H1 (cell line): ENCODE measurements at regions not wholly inside any gene's neighbourhood (a gene's known extent, or its start where the extent isn't known, plus 50 kb on each side); places are given as distances from the start of the nearest gene placed in this dataset.

Source experiments
- CTCF ChIA-PET: fragments of 300-600 bp; sonication (Branson Sonifier 250); formaldehyde crosslinking; loops from one replicate; lab custom pipeline; 2021; ENCODE audit not compliant: partially characterized antibody; lab: Charles Lee
- POLR2A ChIA-PET: fragments of 300-600 bp; sonication (Branson Sonifier 250); formaldehyde crosslinking; loops from one replicate; lab custom pipeline; 2021; ENCODE audit warnings: inconsistent platforms; ENCODE audit not compliant: partially characterized antibody; lab: Charles Lee
- DNase-seq, 2 experiments: peaks; one replicate each; pipeline versions ENCODE4 v3.0.0 to v3.0.0-alpha.2; 2010 to 2022; ENCODE audit warnings: low spot score in 2 of 2, low read depth in 1 of 2, mixed read lengths in 1 of 2
- FAIRE-seq: peaks from 2 replicates; lab custom pipeline; 2011; peaks lifted over from hg19 to GRCh38; lab: Jason Lieb, UNC
- H2AFZ ChIP-seq: 2 replicates; pipeline ENCODE4 v1.8.1; 2012; ENCODE audit warnings: low read length, inconsistent platforms
- H2AK5ac ChIP-seq: 2 replicates; pipeline ENCODE4 v1.6.1; 2013; ENCODE audit warnings: low read depth, low read length
- H2BK120ac ChIP-seq: replicated peaks from 2 replicates; pipeline ENCODE3; 2013; ENCODE audit warnings: low read depth, low read length, inconsistent platforms
- H2BK12ac ChIP-seq: 2 replicates; pipeline ENCODE4 v1.6.1; 2013; ENCODE audit warnings: low read depth, low read length
- H2BK15ac ChIP-seq: 2 replicates; pipeline ENCODE4 v1.6.1; 2013; ENCODE audit warnings: low read length
- H2BK20ac ChIP-seq: 2 replicates; pipeline ENCODE4 v1.6.1; 2013; ENCODE audit warnings: low read length
- H2BK5ac ChIP-seq: 2 replicates; pipeline ENCODE4 v1.6.1; 2013; ENCODE audit warnings: low read depth, low read length
- H3K14ac ChIP-seq: 2 replicates; pipeline ENCODE4 v1.6.1; 2013; ENCODE audit warnings: inconsistent platforms; ENCODE audit not compliant: insufficient read length
- H3K18ac ChIP-seq: 2 replicates; pipeline ENCODE4 v1.6.1; 2013; ENCODE audit warnings: low read length; ENCODE audit errors: extremely low read depth
- H3K23ac ChIP-seq: 2 replicates; pipeline ENCODE4 v1.6.1; 2013; ENCODE audit warnings: inconsistent platforms; ENCODE audit not compliant: insufficient read length
- H3K23me2 ChIP-seq: 2 replicates; pipeline ENCODE4 v1.6.1; 2013; ENCODE audit warnings: low read depth, low read length
- H3K27ac ChIP-seq: 2 replicates; pipeline ENCODE4 v1.6.1; 2011; ENCODE audit warnings: low read depth, low read length, inconsistent platforms
- H3K27me3 ChIP-seq, 4 experiments: replicated peaks in 1 of 4; 1 replicate in 1 of 4; 2 replicates in 3 of 4; pipeline versions ENCODE4 v1.6.1 to v1.8.1; 2011 to 2013; ENCODE audit warnings: low read length in 3 of 4, mild to moderate bottlenecking in 3 of 4, inconsistent platforms in 2 of 4, mixed read lengths in 2 of 4, moderate library complexity in 1 of 4; ENCODE audit not compliant: control insufficient read depth in 3 of 4, insufficient read depth in 3 of 4; ENCODE audit errors: extremely low read depth in 1 of 4
- H3K36me3 ChIP-seq, 4 experiments: 2 replicates each; pipeline versions ENCODE4 v1.6.1 to v1.8.1; 2011 to 2013; ENCODE audit warnings: mild to moderate bottlenecking in 4 of 4, low read length in 3 of 4, moderate library complexity in 2 of 4, control low read depth in 1 of 4, inconsistent platforms in 1 of 4; ENCODE audit not compliant: insufficient read depth in 4 of 4, control insufficient read depth in 2 of 4
- H3K4ac ChIP-seq: replicated peaks from 2 replicates; pipeline ENCODE3; 2013; ENCODE audit warnings: low read length, low read depth, mixed read lengths, inconsistent platforms; ENCODE audit not compliant: insufficient read length
- H3K4me1 ChIP-seq, 4 experiments: replicated peaks in 1 of 4; 1 replicate in 1 of 4; 2 replicates in 3 of 4; pipeline versions ENCODE4 v1.6.1 to v1.8.1; 2011 to 2013; ENCODE audit warnings: low read length in 3 of 4, inconsistent platforms in 2 of 4, mixed read lengths in 1 of 4; ENCODE audit not compliant: insufficient read depth in 4 of 4, control insufficient read depth in 3 of 4
- H3K4me2 ChIP-seq, 2 experiments: 2 replicates each; pipeline versions ENCODE4 v1.6.1 to v1.8.1; 2011 to 2013; ENCODE audit warnings: low read depth in 2 of 2, low read length in 2 of 2, control low read depth in 1 of 2, inconsistent platforms in 1 of 2, mild to moderate bottlenecking in 1 of 2; ENCODE audit not compliant: insufficient read depth in 1 of 2
- H3K4me3 ChIP-seq, 4 experiments: fragments of 200-600, 300-600 bp in 1 of 4; sonication (generic), shearing (Covaris generic), sonication (Bioruptor Twin) in 1 of 4; 2 replicates each; pipeline versions ENCODE4 v1.5.1 to v1.8.1; 2011 to 2016; ENCODE audit warnings: low read length in 4 of 4, low read depth in 3 of 4, control low read depth in 2 of 4, inconsistent platforms in 2 of 4, mild to moderate bottlenecking in 2 of 4, mixed read lengths in 1 of 4, moderate library complexity in 1 of 4; ENCODE audit not compliant: insufficient read depth in 2 of 4; ENCODE audit errors: extremely low read depth in 1 of 4
- H3K56ac ChIP-seq: replicated peaks from 2 replicates; pipeline ENCODE3; 2013; ENCODE audit warnings: low read depth, mild to moderate bottlenecking, mixed read lengths, low read length, inconsistent platforms; ENCODE audit not compliant: insufficient read length
- H3K79me1 ChIP-seq: 2 replicates; pipeline ENCODE4 v1.6.1; 2013; ENCODE audit warnings: low read depth, low read length, control low read depth
- H3K79me2 ChIP-seq, 2 experiments: 2 replicates each; pipeline versions ENCODE4 v1.6.1 to v1.8.1; 2012 to 2013; ENCODE audit warnings: low read length in 2 of 2, mild to moderate bottlenecking in 2 of 2, inconsistent platforms in 1 of 2; ENCODE audit not compliant: insufficient read depth in 2 of 2, control insufficient read depth in 1 of 2
- H3K9ac ChIP-seq, 4 experiments: replicated peaks in 1 of 4; 1 replicate in 1 of 4; 2 replicates in 3 of 4; pipeline versions ENCODE4 v1.6.1 to v1.8.1; 2011 to 2013; ENCODE audit warnings: low read depth in 3 of 4, low read length in 3 of 4, control low read depth in 2 of 4, mild to moderate bottlenecking in 2 of 4, moderate library complexity in 2 of 4, inconsistent platforms in 1 of 4; ENCODE audit errors: extremely low read depth in 1 of 4
- H3K9me3 ChIP-seq, 2 experiments: 2 replicates each; pipeline versions ENCODE4 v1.6.1 to v1.8.1; 2012 to 2013; ENCODE audit warnings: mild to moderate bottlenecking in 2 of 2, moderate library complexity in 2 of 2, control low read depth in 1 of 2, inconsistent platforms in 1 of 2, low read depth in 1 of 2, low read length in 1 of 2, mixed read lengths in 1 of 2; ENCODE audit not compliant: insufficient read depth in 2 of 2
- H4K20me1 ChIP-seq, 2 experiments: replicated peaks in 1 of 2; 2 replicates each; pipeline versions ENCODE3 to v1.8.1; 2011 to 2013; ENCODE audit warnings: inconsistent platforms in 2 of 2, low read length in 2 of 2, mild to moderate bottlenecking in 1 of 2; ENCODE audit not compliant: insufficient read depth in 2 of 2, control insufficient read depth in 1 of 2
- H4K5ac ChIP-seq: 2 replicates; pipeline ENCODE4 v1.6.1; 2013; ENCODE audit warnings: low read length, low read depth, mixed read lengths, inconsistent platforms; ENCODE audit not compliant: insufficient read length
- H4K8ac ChIP-seq: 2 replicates; pipeline ENCODE4 v1.8.0; 2013; ENCODE audit warnings: mild to moderate bottlenecking, moderate library complexity, low read length, inconsistent platforms; ENCODE audit not compliant: insufficient read depth; ENCODE audit errors: extremely low read depth
- H4K91ac ChIP-seq: replicated peaks from 2 replicates; pipeline ENCODE3; 2013; ENCODE audit warnings: low read length, mixed read lengths, inconsistent platforms; ENCODE audit not compliant: insufficient read length
- ATF2 ChIP-seq: IDR thresholded peaks from 2 replicates; pipeline ENCODE4 v1.6.1; 2012; ENCODE audit warnings: low read length, inconsistent platforms
- ATF3 ChIP-seq: IDR thresholded peaks from 2 replicates; pipeline ENCODE4 v1.6.1; 2011; ENCODE audit warnings: low read depth, mild to moderate bottlenecking, low read length; ENCODE audit not compliant: insufficient read depth
- CHD2 ChIP-seq: IDR thresholded peaks from 2 replicates; pipeline ENCODE4 v1.6.1; 2012; ENCODE audit warnings: low read length, improper control_type of control experiment
- GABPA ChIP-seq: IDR thresholded peaks from 2 replicates; pipeline ENCODE4 v1.6.1; 2011; ENCODE audit warnings: mild to moderate bottlenecking, low read length, moderate library complexity, borderline replicate concordance; ENCODE audit not compliant: insufficient read depth
- RFX5 ChIP-seq: IDR thresholded peaks from 2 replicates; pipeline ENCODE4 v1.6.1; 2011; ENCODE audit warnings: low read depth, low read length, improper control_type of control experiment, borderline replicate concordance
- RNF2 ChIP-seq: fragments of 200-900, 300-1000 bp; sonication (generic); IDR thresholded peaks from 2 replicates; pipeline ENCODE4 v1.7.1; 2016; ENCODE audit warnings: borderline replicate concordance, low read depth, mild to moderate bottlenecking, antibody characterized with exemption, low read length; ENCODE audit not compliant: poor library complexity, severe bottlenecking; ENCODE audit errors: missing control alignments
- RXRA ChIP-seq: IDR thresholded peaks from 2 replicates; pipeline ENCODE4 v1.6.1; 2011; ENCODE audit warnings: low read depth, mild to moderate bottlenecking, low read length, moderate library complexity; ENCODE audit not compliant: insufficient read depth
- WGBS, 2 experiments: shearing (Covaris generic) in 1 of 2; methylation state at CpG; one replicate each; pipeline versions ENCODE4 v1.1.6 to v1.1.7; 2013 to 2015; ENCODE audit warnings: low lambda C conversion rate in 2 of 2, mixed read lengths in 2 of 2, inconsistent platforms in 1 of 2, low coverage in 1 of 2, missing lambda C conversion rate in 1 of 2; ENCODE audit not compliant: insufficient replicate concordance in 2 of 2, insufficient coverage in 1 of 2, insufficient read length in 1 of 2; ENCODE audit errors: extremely low coverage in 1 of 2, missing lambda C conversion rate in 1 of 2; 5-methylcytosine and 5-hydroxymethylcytosine counted together

GRCh38 chr7:142450206-142450605, 192.3 kb upstream of the PRSS58 start:
- TF ChIP-seq RFX5, result no peak
- TF ChIP-seq ATF2, result no peak
- no peak for TF ChIP-seq ATF3
- TF ChIP-seq CHD2, result no peak
- TF ChIP-seq RXRA, result no peak
- no peak for TF ChIP-seq RNF2
- TF ChIP-seq GABPA, result no peak
- CTCF ChIA-PET, result interaction anchor here (0.6 to 15.1 kb wide), 6 partner anchors 8 to 108 kb away, joined by 4 to 260 read pairs (median 6); no protein-coding TSS in a partner anchor

More at GRCh38 chr7:142450206-142450605, 192.3 kb upstream of the PRSS58 start:
- Histone ChIP-seq H4K8ac (no peak overlapping the region), H4K20me1 (no peaks in the 10 kb centered on the region), H2AFZ (no peak overlapping the region), H2BK20ac (no peak overlapping the region), H3K18ac (no peak overlapping the region), H3K4me1 (peaks cover 0 to 2% (median 2%) of the 10 kb centered on the region in 4 experiments; a peak in 3 of 7 replicates), H3K56ac (no peak overlapping the region), H2BK5ac (no peak overlapping the region), H3K4me3 (no peak overlapping the region), H4K91ac (no peak overlapping the region), H3K27ac (no peak overlapping the region), H3K27me3 (no peaks in the 10 kb centered on the region), H2BK120ac (no peak overlapping the region), H3K23ac (no peak overlapping the region), H3K36me3 (no peaks in the 10 kb centered on the region), H3K4ac (no peak overlapping the region), H3K9me3 (no peaks in the 10 kb centered on the region), H3K79me2 (no peaks in the 10 kb centered on the region), H2AK5ac (no peak overlapping the region), H4K5ac (no peak overlapping the region), H3K79me1 (no peaks in the 10 kb centered on the region), H2BK15ac (no peak overlapping the region), H2BK12ac (no peak overlapping the region), H3K9ac (no peak overlapping the region), H3K14ac (no peak overlapping the region), H3K23me2 (no peaks in the 10 kb centered on the region), H3K4me2 (no peak overlapping the region)
- 78% methylated on average over 8 of the region's 8 CpGs; no CpG with 5 or more reads in 1 of the 2 experiments for WGBS, 2 experiments
- FAIRE-seq (no peak), DNase-seq (no peak)
- POLR2A ChIA-PET, result no interaction called here
